HepG2 (cell line): ENCODE measurements at regions not wholly inside any gene's neighbourhood (a gene's known extent, or its start where the extent isn't known, plus 50 kb on each side); places are given as distances from the start of the nearest gene placed in this dataset.

Experiments
- ATF1 ChIP-seq: IDR thresholded peaks from 2 replicates; pipeline ENCODE4 v1.6.1; 2016; ENCODE audit warnings: mild to moderate bottlenecking, control low read depth
- CENPT ChIP-seq: sonication (generic); formaldehyde crosslinking; IDR thresholded peaks from 2 replicates; pipeline ENCODE4 v1.8.0; 2022; ENCODE audit warnings: low read depth, mild to moderate bottlenecking, moderate library complexity, missing genetic modification reagents
- DMAP1 ChIP-seq: IDR thresholded peaks from 2 replicates; pipeline ENCODE4 v1.6.1; 2016
- ERF ChIP-seq: IDR thresholded peaks from 2 replicates; pipeline ENCODE4 v1.6.1; 2018; ENCODE audit warnings: missing biosample characterization, missing genetic modification reagents
- ESRRA ChIP-seq: sonication (generic); formaldehyde crosslinking; IDR thresholded peaks from 2 replicates; pipeline ENCODE4 v1.5.1; 2020; ENCODE audit warnings: mild to moderate bottlenecking, low read depth, missing genetic modification reagents
- FOXK1 ChIP-seq: sonication (generic); formaldehyde crosslinking; IDR thresholded peaks from 2 replicates; pipeline ENCODE4 v1.4.0; 2020; ENCODE audit warnings: low read depth, missing genetic modification reagents, borderline replicate concordance
- GFI1 ChIP-seq: sonication (generic); formaldehyde crosslinking; IDR thresholded peaks from 2 replicates; pipeline ENCODE4 v1.5.0; 2020; ENCODE audit warnings: missing genetic modification reagents, mild to moderate bottlenecking, borderline replicate concordance
- KAT8 ChIP-seq: IDR thresholded peaks from 2 replicates; pipeline ENCODE4 v1.6.1; 2016; ENCODE audit warnings: missing genetic modification reagents, missing compliant biosample characterization
- PLSCR1 ChIP-seq: sonication (generic); formaldehyde crosslinking; IDR thresholded peaks from 2 replicates; pipeline ENCODE4 v1.5.0; 2020; ENCODE audit warnings: missing genetic modification reagents, mild to moderate bottlenecking, borderline replicate concordance
- SKI ChIP-seq: fragments of 450-650 bp; IDR thresholded peaks from one replicate; pipeline ENCODE4 v1.6.1; 2018; ENCODE audit warnings: mild to moderate bottlenecking; ENCODE audit not compliant: partially characterized antibody
- SOX6 ChIP-seq, 2 experiments: fragments of 450-650 bp in 1 of 2; sonication (generic) in 1 of 2; formaldehyde crosslinking in 1 of 2; IDR thresholded peaks; 2 replicates each; pipeline versions ENCODE4 v1.4.0 to v1.6.1; 2017 to 2020; ENCODE audit warnings: antibody characterized with exemption in 1 of 2, mild to moderate bottlenecking in 1 of 2, missing genetic modification reagents in 1 of 2
- YEATS2 ChIP-seq: sonication (generic); formaldehyde crosslinking; IDR thresholded peaks from 2 replicates; pipeline ENCODE4 v1.4.0; 2020; ENCODE audit warnings: missing genetic modification reagents, borderline replicate concordance
- ZEB1 ChIP-seq: IDR thresholded peaks from 2 replicates; pipeline ENCODE4 v1.6.1; 2012; ENCODE audit warnings: mild to moderate bottlenecking, low read depth, inconsistent platforms; ENCODE audit not compliant: insufficient replicate concordance
- ZHX2 ChIP-seq, 2 experiments: sonication (generic) in 1 of 2; formaldehyde crosslinking in 1 of 2; IDR thresholded peaks; 2 replicates each; pipeline versions ENCODE4 v1.6.1 to v1.9.0; 2014 to 2022; ENCODE audit warnings: antibody characterized with exemption in 1 of 2, borderline replicate concordance in 1 of 2, inconsistent platforms in 1 of 2, low read depth in 1 of 2, missing genetic modification reagents in 1 of 2
- ZNF792 ChIP-seq: IDR thresholded peaks from 2 replicates; pipeline ENCODE4 v1.6.1; 2016
- TF ChIP-seq, protein P1 (sequence below): sonication (generic); formaldehyde crosslinking; IDR thresholded peaks from 2 replicates; pipeline ENCODE4 v1.4.0; 2020; ENCODE audit warnings: low read depth, mild to moderate bottlenecking, missing genetic modification reagents
- TF ChIP-seq, protein P2 (sequence below): sonication (generic); formaldehyde crosslinking; IDR thresholded peaks from 2 replicates; pipeline ENCODE4 v1.5.0; 2020; ENCODE audit warnings: missing genetic modification reagents, mild to moderate bottlenecking, borderline replicate concordance
- TF ChIP-seq, protein P3 (sequence below): sonication (generic); formaldehyde crosslinking; IDR thresholded peaks from 2 replicates; pipeline ENCODE4 v1.4.0; 2020; ENCODE audit warnings: missing genetic modification reagents, borderline replicate concordance

DNA sequence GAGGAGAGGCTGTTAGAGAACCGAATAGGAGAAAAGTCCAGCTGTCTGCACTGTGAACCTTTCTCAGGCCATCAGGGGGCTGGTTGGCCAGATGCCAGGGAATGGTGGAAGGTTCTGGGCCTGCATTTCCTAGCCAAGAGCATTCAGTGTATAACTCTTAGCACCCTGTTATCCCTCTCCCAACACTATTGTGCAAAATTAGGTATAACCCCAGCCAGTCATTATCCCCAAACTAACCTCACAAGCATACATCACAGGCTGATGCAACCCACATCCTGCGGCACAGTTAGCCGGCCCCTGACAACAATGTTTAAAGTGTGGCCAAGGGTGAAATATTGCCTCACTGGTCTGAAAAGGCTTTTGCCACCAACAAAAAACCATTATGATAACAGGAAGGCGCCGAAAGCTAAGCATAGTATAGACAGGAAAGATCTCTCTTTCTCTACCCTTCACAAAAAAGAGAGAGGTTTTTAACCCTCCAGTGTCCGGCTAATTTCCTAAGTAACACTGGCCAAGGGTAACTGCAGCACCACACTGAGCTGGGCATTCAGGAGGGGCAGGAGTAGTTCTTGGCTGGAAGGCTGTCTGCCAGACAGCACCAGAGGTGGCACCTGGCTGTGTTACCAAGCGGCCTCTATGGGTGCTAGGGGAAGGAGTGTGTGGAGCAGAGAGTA, 77.3 kb upstream of the BCAR3 start (continued):
- TF ChIP-seq ZHX2 (IDR thresholded peaks at IDR 0.05; ENCODE audit: low read depth) (0 out of 2 replicates have a peak, but pooled peaks have one; percentile 57), ZHX2 (CRISPR knock-in tag; IDR thresholded peaks at IDR 0.05; ENCODE audit: borderline replicate concordance) (no peak), KAT8 (CRISPR knock-in tag) (peak; percentile 80), SKI (peak; percentile 87), FOXK1 (CRISPR knock-in tag) (peak; percentile 44; the same call in 1 of the 2 replicates), ERF (CRISPR knock-in tag) (peak; percentile 78; the same call in 1 of the 2 replicates), DMAP1 (CRISPR knock-in tag) (peak; percentile 61; the same call in 1 of the 2 replicates), PLSCR1 (no peak), ATF1 (CRISPR knock-in tag) (peak; percentile 67), CENPT (CRISPR knock-in tag) (no peak), SOX6 (IDR thresholded peaks at IDR 0.05) (no peak), SOX6 (CRISPR knock-in tag; IDR thresholded peaks at IDR 0.05) (peak; percentile 96), GFI1 (CRISPR knock-in tag) (peak; percentile 26; the same call in 1 of the 2 replicates), ZEB1 (peak; percentile 60), ZNF792 (CRISPR knock-in tag) (peak; percentile 81; the same call in 1 of the 2 replicates), ESRRA (0 out of 2 replicates have a peak, but pooled peaks have one; percentile 23), YEATS2 (CRISPR knock-in tag) (peak; percentile 39; the same call in 1 of the 2 replicates)
- TF ChIP-seq, protein P1, sequence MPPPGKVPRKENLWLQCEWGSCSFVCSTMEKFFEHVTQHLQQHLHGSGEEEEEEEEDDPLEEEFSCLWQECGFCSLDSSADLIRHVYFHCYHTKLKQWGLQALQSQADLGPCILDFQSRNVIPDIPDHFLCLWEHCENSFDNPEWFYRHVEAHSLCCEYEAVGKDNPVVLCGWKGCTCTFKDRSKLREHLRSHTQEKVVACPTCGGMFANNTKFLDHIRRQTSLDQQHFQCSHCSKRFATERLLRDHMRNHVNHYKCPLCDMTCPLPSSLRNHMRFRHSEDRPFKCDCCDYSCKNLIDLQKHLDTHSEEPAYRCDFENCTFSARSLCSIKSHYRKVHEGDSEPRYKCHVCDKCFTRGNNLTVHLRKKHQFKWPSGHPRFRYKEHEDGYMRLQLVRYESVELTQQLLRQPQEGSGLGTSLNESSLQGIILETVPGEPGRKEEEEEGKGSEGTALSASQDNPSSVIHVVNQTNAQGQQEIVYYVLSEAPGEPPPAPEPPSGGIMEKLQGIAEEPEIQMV (CRISPR knock-in tag), result peak; percentile 60; the same call in 1 of the 2 replicates
- TF ChIP-seq, protein P2, sequence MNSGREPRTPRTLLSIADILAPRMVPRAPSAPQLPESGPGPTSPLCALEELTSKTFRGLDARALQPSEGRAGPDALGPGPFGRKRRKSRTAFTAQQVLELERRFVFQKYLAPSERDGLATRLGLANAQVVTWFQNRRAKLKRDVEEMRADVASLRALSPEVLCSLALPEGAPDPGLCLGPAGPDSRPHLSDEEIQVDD (CRISPR knock-in tag), result no peak
- TF ChIP-seq, protein P3, sequence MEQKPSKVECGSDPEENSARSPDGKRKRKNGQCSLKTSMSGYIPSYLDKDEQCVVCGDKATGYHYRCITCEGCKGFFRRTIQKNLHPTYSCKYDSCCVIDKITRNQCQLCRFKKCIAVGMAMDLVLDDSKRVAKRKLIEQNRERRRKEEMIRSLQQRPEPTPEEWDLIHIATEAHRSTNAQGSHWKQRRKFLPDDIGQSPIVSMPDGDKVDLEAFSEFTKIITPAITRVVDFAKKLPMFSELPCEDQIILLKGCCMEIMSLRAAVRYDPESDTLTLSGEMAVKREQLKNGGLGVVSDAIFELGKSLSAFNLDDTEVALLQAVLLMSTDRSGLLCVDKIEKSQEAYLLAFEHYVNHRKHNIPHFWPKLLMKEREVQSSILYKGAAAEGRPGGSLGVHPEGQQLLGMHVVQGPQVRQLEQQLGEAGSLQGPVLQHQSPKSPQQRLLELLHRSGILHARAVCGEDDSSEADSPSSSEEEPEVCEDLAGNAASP, result peak; percentile 89
